Testis (tissue), 2 donors: ENCODE measurements at regions not wholly inside any gene's neighbourhood (a gene's known extent, or its start where the extent isn't known, plus 50 kb on each side); places are given as distances from the start of the nearest gene placed in this dataset.

Experiments
- DNase-seq: peaks from one replicate; pipeline ENCODE4 v3.0.0-alpha.2; 2019
- H3K27ac ChIP-seq, 2 donors: fragments of 200-600 bp; sonication (generic); one replicate each; pipeline ENCODE4 v1.5.1; 2019
- H3K27me3 ChIP-seq: fragments of 200-600 bp; sonication (generic); one replicate; pipeline ENCODE4 v1.5.1; 2019
- H3K36me3 ChIP-seq: fragments of 200-600 bp; sonication (generic); one replicate; pipeline ENCODE4 v1.5.1; 2017; ENCODE audit warnings: low read depth; ENCODE audit errors: missing control alignments
- H3K4me1 ChIP-seq: fragments of 200-600 bp; sonication (generic); one replicate; pipeline ENCODE4 v1.5.1; 2019
- H3K4me3 ChIP-seq, 2 donors: fragments of 200-600 bp; sonication (generic); one replicate each; pipeline ENCODE4 v1.5.1; 2017 to 2019
- H3K9me3 ChIP-seq: fragments of 200-600 bp; sonication (generic); one replicate; pipeline ENCODE4 v1.5.1; 2017
- CTCF ChIP-seq, 3 experiments: fragments of 450-650 bp in 2 of 3; fragments of 200-600 bp in 1 of 3; sonication (generic) in 1 of 3; IDR thresholded peaks; one replicate each; pipeline ENCODE4 v1.5.1; 2016 to 2019; ENCODE audit warnings: antibody characterized with exemption in 3 of 3, mild to moderate bottlenecking in 2 of 3, moderate library complexity in 1 of 3
- POLR2A ChIP-seq: fragments of 450-650 bp; IDR thresholded peaks from one replicate; pipeline ENCODE4 v1.6.1; 2017; ENCODE audit warnings: antibody characterized with exemption, mild to moderate bottlenecking, moderate library complexity
- WGBS, 2 donors: methylation state at CpG; one replicate each; pipeline ENCODE4 v1.1.5; 2018; 5-methylcytosine and 5-hydroxymethylcytosine counted together
- intact Hi-C: fragments of 100-400 bp; cut with DNase I; formaldehyde crosslinking; loops from one replicate; pipeline ENCODE4 v1.15.1; 2023; ENCODE audit warnings: low total_unique reads

GRCh38 chr13:63128716-63129115 is 1713.1 kb upstream of the PCDH20 start:
- WGBS, 2 donors, result 90 to 94% methylated on average over 2 of the region's 2 CpGs
- H3K27me3 ChIP-seq, result no peaks in the 10 kb centered on the region
- intact Hi-C loops, result no loop called here
- TF ChIP-seq POLR2A (no peak), CTCF (IDR thresholded peaks at IDR 0.05) (no peak)
- no peaks in the 10 kb centered on the region for H3K4me1 ChIP-seq
- no peak overlapping the region for H3K27ac ChIP-seq
- no peaks in the 10 kb centered on the region for H3K9me3 ChIP-seq
- H3K4me3 ChIP-seq, result no peak overlapping the region
- H3K36me3 ChIP-seq, result no peaks in the 10 kb centered on the region
- DNase-seq, result no peak

GRCh38 chr13:63124863-63125262 is 1709.2 kb upstream of the PCDH20 start:
- no peaks in the 10 kb centered on the region for H3K4me1 ChIP-seq
- intact Hi-C loops, result no loop called here
- no peak for DNase-seq
- no peaks in the 10 kb centered on the region for H3K9me3 ChIP-seq
- no peaks in the 10 kb centered on the region for H3K27me3 ChIP-seq
- TF ChIP-seq CTCF (IDR thresholded peaks at IDR 0.05), result peak in 1 of 3 experiments; percentile 57
- TF ChIP-seq POLR2A, result no peak
- no peaks in the 10 kb centered on the region for H3K36me3 ChIP-seq
- H3K4me3 ChIP-seq, result no peak overlapping the region
- H3K27ac ChIP-seq, result no peak overlapping the region
- WGBS, 2 donors, result 45 to 49% methylated on average over 1 of the region's 1 CpG

- intact Hi-C loops, result no loop called here
These were observed 1705.2 kb upstream of the PCDH20 start for GRCh38 chr13:63120883-63121282.

GRCh38 chr13:63117710-63118109 is 1702.1 kb upstream of the PCDH20 start:
- peak; percentile 16 for DNase-seq
- no peaks in the 10 kb centered on the region for H3K4me1 ChIP-seq
- no peaks in the 10 kb centered on the region for H3K9me3 ChIP-seq
- no peaks in the 10 kb centered on the region for H3K36me3 ChIP-seq
- H3K4me3 ChIP-seq, result no peak overlapping the region
- no peak overlapping the region for H3K27ac ChIP-seq
- WGBS, 2 donors, result 46 to 87% methylated on average over 15 of the region's 15 CpGs
- intact Hi-C loops, result no loop called here
- H3K27me3 ChIP-seq, result no peaks in the 10 kb centered on the region
- no peak for TF ChIP-seq CTCF (IDR thresholded peaks at IDR 0.05)
- TF ChIP-seq POLR2A, result no peak

More at GRCh38 chr13:63120883-63121282, 1705.2 kb upstream of the PCDH20 start:
- TF ChIP-seq CTCF (IDR thresholded peaks at IDR 0.05) (no peak), POLR2A (no peak)
- Histone ChIP-seq H3K4me1 (no peaks in the 10 kb centered on the region), H3K36me3 (no peaks in the 10 kb centered on the region), H3K27ac (no peak overlapping the region), H3K4me3 (no peak overlapping the region), H3K27me3 (no peaks in the 10 kb centered on the region), H3K9me3 (no peaks in the 10 kb centered on the region)
- WGBS, 2 donors, result 76 to 83% methylated on average over 2 of the region's 2 CpGs
- no peak for DNase-seq

GRCh38 chr13:63112799-63113395 is 1697.2 kb upstream of the PCDH20 start:
- intact Hi-C loops, result no loop called here
- WGBS, 2 donors, result 88 to 96% methylated on average over 2 of the region's 2 CpGs

More at GRCh38 chr13:63112799-63113395, 1697.2 kb upstream of the PCDH20 start:
- H3K4me3 ChIP-seq, result no peak overlapping the region
- H3K27me3 ChIP-seq, result no peaks in the 10 kb centered on the region
- no peak for DNase-seq
- no peak overlapping the region for H3K27ac ChIP-seq
- H3K36me3 ChIP-seq, result no peaks in the 10 kb centered on the region
- H3K4me1 ChIP-seq, result no peaks in the 10 kb centered on the region
- H3K9me3 ChIP-seq, result no peaks in the 10 kb centered on the region
- TF ChIP-seq CTCF (IDR thresholded peaks at IDR 0.05), result no peak
- TF ChIP-seq POLR2A, result no peak
